DOHH2 (cell line): ENCODE measurements at regions not wholly inside any gene's neighbourhood (a gene's known extent, or its start where the extent isn't known, plus 50 kb on each side); places are given as distances from the start of the nearest gene placed in this dataset.

Source experiments
- EZH2phosphoT487 ChIP-seq: fragments of 200-600 bp; sonication (generic); IDR thresholded peaks from 2 replicates; pipeline ENCODE4 v1.6.1; 2017; ENCODE audit warnings: borderline replicate concordance, mild to moderate bottlenecking, antibody characterized with exemption, low read length, moderate library complexity, mixed read lengths
- TF ChIP-seq, protein P1 (sequence below): fragments of 200-600 bp; sonication (generic); IDR thresholded peaks from one replicate; pipeline ENCODE4 v1.5.1; 2014; ENCODE audit warnings: antibody characterized with exemption, mild to moderate bottlenecking, low read depth, low read length; ENCODE audit not compliant: poor library complexity, severe bottlenecking

DNA sequence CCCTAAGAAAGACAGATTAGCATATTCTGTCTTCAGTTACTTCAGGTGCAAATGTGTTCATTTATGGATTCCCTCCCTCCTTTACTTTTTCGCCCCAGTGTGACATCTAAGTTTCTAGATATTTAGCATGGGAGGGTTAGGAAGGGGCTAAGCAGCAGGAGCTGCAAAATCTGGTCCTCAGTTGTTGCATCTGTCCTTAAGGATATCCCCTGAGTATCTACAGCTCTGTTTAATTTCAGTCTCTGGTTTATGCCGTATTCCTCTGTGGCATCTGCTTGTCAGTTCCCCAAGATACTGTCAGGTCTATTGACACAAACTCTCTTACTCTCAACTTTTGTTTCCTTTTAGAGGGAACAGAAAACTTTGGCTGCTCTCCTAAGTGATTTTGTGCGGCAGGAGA lies 754.6 kb upstream of the MAP3K7 start:
- TF ChIP-seq, protein P1, sequence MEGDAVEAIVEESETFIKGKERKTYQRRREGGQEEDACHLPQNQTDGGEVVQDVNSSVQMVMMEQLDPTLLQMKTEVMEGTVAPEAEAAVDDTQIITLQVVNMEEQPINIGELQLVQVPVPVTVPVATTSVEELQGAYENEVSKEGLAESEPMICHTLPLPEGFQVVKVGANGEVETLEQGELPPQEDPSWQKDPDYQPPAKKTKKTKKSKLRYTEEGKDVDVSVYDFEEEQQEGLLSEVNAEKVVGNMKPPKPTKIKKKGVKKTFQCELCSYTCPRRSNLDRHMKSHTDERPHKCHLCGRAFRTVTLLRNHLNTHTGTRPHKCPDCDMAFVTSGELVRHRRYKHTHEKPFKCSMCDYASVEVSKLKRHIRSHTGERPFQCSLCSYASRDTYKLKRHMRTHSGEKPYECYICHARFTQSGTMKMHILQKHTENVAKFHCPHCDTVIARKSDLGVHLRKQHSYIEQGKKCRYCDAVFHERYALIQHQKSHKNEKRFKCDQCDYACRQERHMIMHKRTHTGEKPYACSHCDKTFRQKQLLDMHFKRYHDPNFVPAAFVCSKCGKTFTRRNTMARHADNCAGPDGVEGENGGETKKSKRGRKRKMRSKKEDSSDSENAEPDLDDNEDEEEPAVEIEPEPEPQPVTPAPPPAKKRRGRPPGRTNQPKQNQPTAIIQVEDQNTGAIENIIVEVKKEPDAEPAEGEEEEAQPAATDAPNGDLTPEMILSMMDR, result no peak
- TF ChIP-seq EZH2phosphoT487, result no peak
